ENCODE measurements at regions not wholly inside any gene's neighbourhood (a gene's known extent, or its start where the extent isn't known, plus 50 kb on each side); places are given as distances from the start of the nearest gene placed in this dataset.

DNA sequence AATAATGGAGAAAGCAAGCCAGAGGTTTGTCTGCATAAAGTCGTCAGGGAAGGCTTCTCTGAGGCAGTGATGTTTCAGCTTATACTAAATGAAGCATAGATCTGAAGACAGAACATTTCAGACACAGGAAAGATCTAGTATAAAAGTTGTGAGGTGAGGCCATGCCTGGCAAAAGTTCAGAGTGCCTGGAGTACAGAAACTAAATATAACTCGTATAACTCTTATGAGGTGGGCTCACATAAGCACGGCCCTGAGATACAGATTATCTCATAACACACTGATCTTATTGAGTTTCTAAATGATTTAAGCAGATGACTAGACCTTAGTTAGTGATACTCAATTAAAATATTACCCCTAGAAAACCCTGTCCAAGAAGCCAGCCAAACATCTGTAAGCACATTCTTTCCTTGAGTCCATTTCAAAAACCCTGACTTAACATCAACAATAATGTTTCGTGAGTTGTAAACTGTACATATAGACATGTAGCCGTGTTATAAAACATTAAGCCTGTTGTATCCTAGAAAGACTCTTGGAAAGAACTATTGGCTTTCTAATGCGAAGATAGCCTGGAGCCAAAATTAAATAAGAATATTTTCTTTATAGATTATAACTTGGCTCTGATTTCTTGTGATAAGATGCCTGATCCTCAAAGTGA lies 667.6 kb downstream of the TENT5A start:
- TF ChIP-seq POLR2A (IDR thresholded peaks at IDR 0.05), result no peak
- TF ChIP-seq, protein P1, sequence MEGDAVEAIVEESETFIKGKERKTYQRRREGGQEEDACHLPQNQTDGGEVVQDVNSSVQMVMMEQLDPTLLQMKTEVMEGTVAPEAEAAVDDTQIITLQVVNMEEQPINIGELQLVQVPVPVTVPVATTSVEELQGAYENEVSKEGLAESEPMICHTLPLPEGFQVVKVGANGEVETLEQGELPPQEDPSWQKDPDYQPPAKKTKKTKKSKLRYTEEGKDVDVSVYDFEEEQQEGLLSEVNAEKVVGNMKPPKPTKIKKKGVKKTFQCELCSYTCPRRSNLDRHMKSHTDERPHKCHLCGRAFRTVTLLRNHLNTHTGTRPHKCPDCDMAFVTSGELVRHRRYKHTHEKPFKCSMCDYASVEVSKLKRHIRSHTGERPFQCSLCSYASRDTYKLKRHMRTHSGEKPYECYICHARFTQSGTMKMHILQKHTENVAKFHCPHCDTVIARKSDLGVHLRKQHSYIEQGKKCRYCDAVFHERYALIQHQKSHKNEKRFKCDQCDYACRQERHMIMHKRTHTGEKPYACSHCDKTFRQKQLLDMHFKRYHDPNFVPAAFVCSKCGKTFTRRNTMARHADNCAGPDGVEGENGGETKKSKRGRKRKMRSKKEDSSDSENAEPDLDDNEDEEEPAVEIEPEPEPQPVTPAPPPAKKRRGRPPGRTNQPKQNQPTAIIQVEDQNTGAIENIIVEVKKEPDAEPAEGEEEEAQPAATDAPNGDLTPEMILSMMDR (IDR thresholded peaks at IDR 0.05), result no peak
